Activated T-cell treated with anti-CD3 and anti-CD28 coated beads, Interleukin-2, amount 50 U/mL, for 72 hours (primary cell): ENCODE measurements at regions not wholly inside any gene's neighbourhood (a gene's known extent, or its start where the extent isn't known, plus 50 kb on each side); places are given as distances from the start of the nearest gene placed in this dataset.

Source experiments
- ATAC-seq, 2 donors: fragments of 150-1000 bp; cut with Tn5 transposase; replicated peaks in 1 of 2; 2 replicates each; pipeline ENCODE4 v1.10.0; 2021; ENCODE audit warnings: moderate library complexity in 2 of 2, mild to moderate bottlenecking in 1 of 2
- DNase-seq, 2 donors: peaks; one replicate each; pipeline ENCODE4 v3.0.0; 2021 to 2022; ENCODE audit warnings: mixed read lengths in 1 of 2
- H3K27ac Mint-ChIP-seq: one replicate; pipeline ENCODE4 v1.8.0; 2022; ENCODE audit warnings: mild to moderate bottlenecking, moderate library complexity, mixed read lengths
- H3K27me3 Mint-ChIP-seq: one replicate; pipeline ENCODE4 v1.8.0; 2022; ENCODE audit warnings: low read depth, mixed read lengths
- H3K36me3 Mint-ChIP-seq, 2 donors: one replicate each; pipeline ENCODE4 v1.8.0; 2022; ENCODE audit warnings: mixed read lengths in 2 of 2, mild to moderate bottlenecking in 1 of 2; ENCODE audit not compliant: insufficient read depth in 2 of 2
- H3K4me1 Mint-ChIP-seq: one replicate; pipeline ENCODE4 v1.8.0; 2022; ENCODE audit warnings: low read depth, mixed read lengths
- H3K4me3 Mint-ChIP-seq, 2 donors: one replicate each; pipeline ENCODE4 v1.8.0; 2022; ENCODE audit warnings: mild to moderate bottlenecking in 2 of 2, mixed read lengths in 2 of 2, moderate library complexity in 2 of 2
- H3K9me3 Mint-ChIP-seq, 2 donors: one replicate each; pipeline ENCODE4 v1.8.0; 2022; ENCODE audit warnings: mixed read lengths in 2 of 2

DNA sequence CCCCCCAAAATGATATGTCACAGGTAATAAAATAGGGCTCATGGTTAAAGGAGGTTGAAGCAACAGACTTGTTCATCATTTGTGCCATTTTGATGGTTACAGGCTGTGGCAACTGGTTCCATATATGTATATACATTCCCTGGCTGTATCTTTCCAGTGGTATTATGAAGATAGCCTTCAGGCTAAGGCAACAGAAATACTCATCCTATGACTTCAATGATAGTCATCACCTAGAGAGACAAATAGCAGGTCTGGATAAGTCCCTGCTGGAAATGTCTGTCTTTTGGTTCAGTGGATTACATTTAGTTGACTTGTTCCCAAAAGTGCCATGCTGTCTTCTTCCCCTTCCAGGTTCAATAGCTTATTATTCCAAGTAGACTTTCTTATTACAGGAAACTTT is 997.4 kb downstream of the FLRT2 start:
- no peaks in the 10 kb centered on the region for H3K36me3 Mint-ChIP-seq
- H3K27me3 Mint-ChIP-seq, result no peaks in the 10 kb centered on the region
- H3K9me3 Mint-ChIP-seq, result peaks cover 0 to 8% of the 10 kb centered on the region in 2 donors
- H3K4me1 Mint-ChIP-seq, result no peaks in the 10 kb centered on the region
- H3K4me3 Mint-ChIP-seq, result no peak overlapping the region
- ATAC-seq (no peak), DNase-seq (no peak)
- no peak overlapping the region for H3K27ac Mint-ChIP-seq

DNA sequence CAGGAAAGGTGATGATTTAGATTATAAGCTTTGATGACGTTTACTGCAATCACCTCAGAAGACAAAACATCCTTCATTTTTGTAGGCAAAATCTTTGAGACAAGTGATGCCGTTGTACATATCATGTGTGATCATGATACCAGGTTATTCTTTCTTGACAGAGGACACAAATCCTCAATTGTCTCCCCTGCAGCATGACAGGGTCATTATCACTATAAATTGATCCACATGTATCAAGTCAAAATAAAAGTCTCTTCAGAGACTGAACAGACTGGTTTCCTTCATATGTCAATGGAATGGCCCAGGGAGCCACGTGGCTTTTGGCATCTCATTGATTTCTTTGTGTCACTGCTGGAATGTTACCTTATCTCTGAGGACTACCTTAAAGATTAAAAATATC is 995.7 kb downstream of the FLRT2 start:
- H3K27me3 Mint-ChIP-seq, result no peaks in the 10 kb centered on the region
- peaks cover 0 to 3% of the 10 kb centered on the region in 2 donors for H3K9me3 Mint-ChIP-seq
- no peak overlapping the region for H3K4me3 Mint-ChIP-seq
- no peak for ATAC-seq
- no peak overlapping the region for H3K27ac Mint-ChIP-seq
- no peak for DNase-seq
- H3K36me3 Mint-ChIP-seq, result no peaks in the 10 kb centered on the region
- H3K4me1 Mint-ChIP-seq, result no peaks in the 10 kb centered on the region

DNA sequence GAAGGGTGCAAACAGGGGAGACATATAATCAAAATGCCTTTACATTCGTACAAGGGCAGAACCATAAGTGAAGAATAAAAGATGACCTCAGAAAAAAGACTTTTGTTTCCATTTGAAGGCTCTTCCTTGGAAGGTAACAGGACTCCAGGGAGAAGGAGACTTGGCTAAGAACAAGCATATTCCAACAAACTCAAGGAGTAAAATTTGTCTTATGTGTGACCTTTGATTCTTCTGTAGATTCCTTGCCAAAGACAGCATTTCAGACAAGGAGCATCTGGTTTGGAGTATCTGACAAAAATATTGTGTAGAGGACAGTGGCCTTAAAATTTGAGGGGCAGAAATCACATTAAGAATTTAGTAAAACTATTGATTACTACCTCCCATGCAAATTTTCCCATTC is 991.9 kb downstream of the FLRT2 start:
- no peak for ATAC-seq
- H3K27ac Mint-ChIP-seq, result no peak overlapping the region

DNA sequence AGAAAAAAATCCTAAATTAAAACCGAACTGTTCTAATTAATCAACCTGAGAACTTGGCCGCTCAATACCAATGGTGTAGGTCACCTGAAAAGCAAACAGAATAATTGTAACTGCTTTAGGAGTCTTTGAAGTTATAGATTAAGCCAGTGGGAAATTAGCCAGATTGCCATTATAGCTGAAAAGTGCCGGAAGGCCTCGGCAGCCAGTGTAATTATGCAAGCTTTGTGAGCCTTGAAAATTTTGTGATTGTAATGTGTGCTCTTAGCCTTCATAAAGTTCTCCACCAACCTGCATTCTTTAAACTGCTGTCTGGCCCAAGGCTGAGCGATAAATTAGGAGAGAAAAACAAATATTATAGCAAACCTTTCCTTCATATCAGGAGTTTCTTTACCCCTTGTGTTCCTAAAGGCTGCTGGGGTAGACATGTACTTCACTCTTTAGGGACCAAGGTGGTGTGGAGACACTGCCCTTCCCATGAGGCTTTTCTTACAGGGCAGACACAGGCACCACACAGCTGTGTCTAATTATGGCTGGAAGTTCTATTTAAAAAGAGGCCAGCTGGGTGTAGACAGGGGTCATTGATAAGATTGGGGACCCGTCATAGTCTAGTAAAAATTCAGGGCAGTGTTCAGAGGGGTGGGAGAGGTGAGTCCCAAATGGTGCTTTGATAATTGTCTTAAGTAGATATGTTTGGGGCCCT is 991.2 kb downstream of the FLRT2 start:
- Mint-ChIP-seq H3K4me1 (no peaks in the 10 kb centered on the region), H3K9me3 (peaks cover 0 to 4% of the 10 kb centered on the region in 2 donors), H3K36me3 (no peaks in the 10 kb centered on the region), H3K4me3 (no peak overlapping the region), H3K27ac (no peak overlapping the region), H3K27me3 (no peaks in the 10 kb centered on the region)
- no peak for ATAC-seq
- DNase-seq, result no peak

More for the DNA sequence above, 991.9 kb downstream of the FLRT2 start:
- Mint-ChIP-seq H3K36me3 (no peaks in the 10 kb centered on the region), H3K9me3 (peaks cover 0 to 6% of the 10 kb centered on the region in 2 donors), H3K4me1 (no peaks in the 10 kb centered on the region), H3K4me3 (no peak overlapping the region), H3K27me3 (no peaks in the 10 kb centered on the region)
- DNase-seq, result no peak

DNA sequence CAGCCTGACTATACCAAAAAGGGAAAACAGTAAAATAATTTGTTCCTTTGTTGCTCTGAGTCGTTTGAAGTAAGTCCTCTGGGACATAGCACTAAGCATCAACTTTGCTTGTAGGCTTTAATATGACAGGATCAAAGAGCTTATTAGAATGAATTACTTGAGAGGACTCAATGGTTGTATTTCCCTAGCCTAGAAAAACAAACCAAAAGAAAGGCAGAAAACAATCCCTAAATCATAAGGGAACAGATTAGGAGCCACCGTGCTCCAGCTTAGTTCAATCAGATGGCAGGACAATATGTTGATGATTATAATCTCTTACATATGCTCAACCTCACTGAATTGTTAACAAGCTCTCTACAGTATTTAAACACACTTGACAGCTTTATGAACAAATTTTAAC is 988.4 kb downstream of the FLRT2 start:
- Mint-ChIP-seq H3K4me3 (no peak overlapping the region), H3K4me1 (no peaks in the 10 kb centered on the region), H3K27me3 (no peaks in the 10 kb centered on the region), H3K27ac (no peak overlapping the region), H3K9me3 (peaks cover 2 to 4% of the 10 kb centered on the region in 2 donors), H3K36me3 (no peaks in the 10 kb centered on the region)
- ATAC-seq, result no peak
- no peak for DNase-seq

DNA sequence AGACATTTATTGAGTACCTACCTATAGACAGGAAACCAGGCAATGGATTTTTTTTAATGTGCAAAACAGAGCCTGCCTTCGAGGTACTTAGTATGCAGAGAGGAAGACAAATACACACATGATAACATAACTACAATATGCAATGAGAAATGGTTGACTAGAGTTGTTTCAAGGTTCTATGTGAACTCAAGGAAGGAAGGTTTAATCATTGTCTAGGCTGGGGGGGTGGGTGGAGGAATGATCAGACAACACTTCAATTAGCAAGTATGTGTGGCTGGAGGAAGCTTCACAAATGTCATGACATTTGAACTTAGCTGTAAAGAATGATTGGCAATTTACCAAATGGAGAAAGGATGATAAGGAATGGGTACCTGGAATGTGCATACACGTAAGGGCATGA is 985.3 kb downstream of the FLRT2 start:
- Mint-ChIP-seq H3K36me3 (no peaks in the 10 kb centered on the region), H3K4me1 (no peaks in the 10 kb centered on the region), H3K9me3 (peaks cover 2 to 7% of the 10 kb centered on the region in 2 donors), H3K4me3 (no peak overlapping the region), H3K27me3 (no peaks in the 10 kb centered on the region), H3K27ac (no peak overlapping the region)
- ATAC-seq (no peak), DNase-seq (no peak)

GRCh38 chr14:86513564-86513963 is 983.6 kb downstream of the FLRT2 start:
- no peaks in the 10 kb centered on the region for H3K4me1 Mint-ChIP-seq
- no peak overlapping the region for H3K27ac Mint-ChIP-seq
- peaks cover 2 to 4% of the 10 kb centered on the region in 2 donors for H3K9me3 Mint-ChIP-seq
- H3K36me3 Mint-ChIP-seq, result no peaks in the 10 kb centered on the region
- no peak overlapping the region for H3K4me3 Mint-ChIP-seq
- H3K27me3 Mint-ChIP-seq, result no peaks in the 10 kb centered on the region
- ATAC-seq, result no peak
- no peak for DNase-seq

DNA sequence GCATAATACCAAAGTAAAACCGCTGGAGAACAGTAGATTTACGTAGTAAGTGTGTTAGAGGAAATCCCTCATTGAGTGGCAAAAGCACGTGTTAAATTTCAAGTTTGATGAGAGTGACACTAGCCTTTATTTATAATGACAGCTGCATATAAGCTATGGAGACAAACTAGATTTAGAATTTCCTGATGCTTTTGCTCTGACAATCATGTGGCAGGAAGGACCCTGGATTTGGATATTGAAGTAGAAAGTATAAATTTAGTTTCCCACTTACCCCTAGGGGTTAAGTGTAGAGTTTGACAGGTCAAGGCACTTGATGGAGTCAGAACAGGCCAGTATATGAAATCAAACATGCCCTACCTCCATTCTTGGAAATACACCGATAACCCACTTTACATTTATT is 983.1 kb downstream of the FLRT2 start:
- Mint-ChIP-seq H3K9me3 (peaks cover 2 to 4% of the 10 kb centered on the region in 2 donors), H3K36me3 (no peaks in the 10 kb centered on the region), H3K4me3 (no peak overlapping the region), H3K27me3 (no peaks in the 10 kb centered on the region), H3K27ac (no peak overlapping the region), H3K4me1 (no peaks in the 10 kb centered on the region)
- no peak for ATAC-seq
- DNase-seq, result no peak

- ATAC-seq (no peak), DNase-seq (no peak)
- Mint-ChIP-seq H3K4me1 (no peaks in the 10 kb centered on the region), H3K27me3 (no peaks in the 10 kb centered on the region), H3K4me3 (no peak overlapping the region), H3K9me3 (peaks cover 2 to 4% of the 10 kb centered on the region in 2 donors), H3K36me3 (no peaks in the 10 kb centered on the region), H3K27ac (no peak overlapping the region)
Measured at GRCh38 chr14:86510491-86510890, 980.5 kb downstream of the FLRT2 start.

GRCh38 chr14:86505808-86506207 is 975.9 kb downstream of the FLRT2 start:
- Mint-ChIP-seq H3K36me3 (no peaks in the 10 kb centered on the region), H3K9me3 (no peaks in the 10 kb centered on the region), H3K27me3 (no peaks in the 10 kb centered on the region), H3K4me3 (no peak overlapping the region), H3K27ac (no peak overlapping the region), H3K4me1 (peaks cover 10% of the 10 kb centered on the region)
- ATAC-seq, result no peak
- no peak for DNase-seq

- no peak for ATAC-seq
- Mint-ChIP-seq H3K9me3 (no peaks in the 10 kb centered on the region), H3K27ac (no peak overlapping the region), H3K4me3 (no peak overlapping the region), H3K4me1 (peaks cover 10% of the 10 kb centered on the region), H3K27me3 (no peaks in the 10 kb centered on the region), H3K36me3 (no peaks in the 10 kb centered on the region)
- DNase-seq, result no peak
Measured at GRCh38 chr14:86501611-86502010, 971.7 kb downstream of the FLRT2 start.

DNA sequence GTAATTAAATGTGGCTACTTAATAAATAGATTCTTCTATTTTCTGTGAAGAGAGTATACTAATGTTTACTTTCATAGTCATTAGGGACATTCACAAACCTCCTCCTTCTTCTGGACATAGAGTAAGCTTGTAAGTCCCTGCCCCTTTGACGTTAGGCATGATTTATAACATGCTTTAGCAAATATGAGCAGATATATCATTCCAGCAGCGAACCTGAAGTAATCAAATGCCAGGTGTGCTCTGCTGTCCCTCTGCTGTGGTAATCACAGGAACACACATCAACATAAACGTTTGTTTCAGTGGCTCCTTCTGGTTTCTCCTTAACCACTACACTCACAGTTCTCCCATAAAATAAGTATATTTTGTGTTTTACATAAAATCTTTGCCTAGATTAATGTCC is 961.8 kb downstream of the FLRT2 start:
- DNase-seq (no peak), ATAC-seq (no peak)
- Mint-ChIP-seq H3K27ac (no peak overlapping the region), H3K27me3 (no peaks in the 10 kb centered on the region), H3K4me1 (no peaks in the 10 kb centered on the region), H3K36me3 (no peaks in the 10 kb centered on the region), H3K4me3 (no peak overlapping the region), H3K9me3 (peaks cover 0 to 2% of the 10 kb centered on the region in 2 donors)

- H3K36me3 Mint-ChIP-seq, result no peaks in the 10 kb centered on the region
- DNase-seq (no peak), ATAC-seq (no peak)
- no peaks in the 10 kb centered on the region for H3K27me3 Mint-ChIP-seq
- peaks cover 0 to 4% of the 10 kb centered on the region in 2 donors for H3K9me3 Mint-ChIP-seq
- no peaks in the 10 kb centered on the region for H3K4me1 Mint-ChIP-seq
- no peak overlapping the region for H3K4me3 Mint-ChIP-seq
- no peak overlapping the region for H3K27ac Mint-ChIP-seq
Measured at GRCh38 chr14:86481104-86481503, 951.2 kb downstream of the FLRT2 start.

DNA sequence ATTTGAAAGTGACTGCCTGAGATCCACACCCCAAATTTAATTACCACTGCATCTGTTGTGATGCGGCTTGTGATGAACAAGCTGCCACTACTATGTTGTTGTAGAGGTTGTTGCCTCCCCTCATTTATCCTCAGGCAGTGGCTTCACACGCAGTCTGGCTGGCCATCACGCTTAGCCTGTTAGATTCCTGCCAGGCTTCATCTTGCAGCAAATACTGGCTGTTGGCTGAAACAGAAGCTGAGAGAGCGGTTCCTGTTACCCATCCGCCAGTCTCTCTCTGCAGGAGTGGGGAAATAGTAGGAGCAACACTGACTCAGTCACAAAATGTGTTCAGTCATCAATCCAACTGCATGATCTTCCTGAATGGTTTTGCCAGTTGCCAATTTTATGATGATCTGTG is 934.4 kb downstream of the FLRT2 start:
- Mint-ChIP-seq H3K27me3 (no peaks in the 10 kb centered on the region), H3K27ac (no peak overlapping the region)
- ATAC-seq, result no peak

More for the DNA sequence above, 934.4 kb downstream of the FLRT2 start:
- DNase-seq, result no peak
- no peak overlapping the region for H3K4me3 Mint-ChIP-seq
- no peaks in the 10 kb centered on the region for H3K4me1 Mint-ChIP-seq
- H3K9me3 Mint-ChIP-seq, result peaks cover 0 to 2% of the 10 kb centered on the region in 2 donors
- no peaks in the 10 kb centered on the region for H3K36me3 Mint-ChIP-seq
